HCT116 (cell line): ENCODE measurements at regions not wholly inside any gene's neighbourhood (a gene's known extent, or its start where the extent isn't known, plus 50 kb on each side); places are given as distances from the start of the nearest gene placed in this dataset.

Experiments
- ATAC-seq: fragments of 200-7000 bp; cut with Tn5 transposase; 2 replicates; pipeline ENCODE4 v1.9.1; 2020; ENCODE audit warnings: mild to moderate bottlenecking, moderate library complexity
- BruUV-seq: library from RNA; stranded (reverse); fragments of 400-500 nt; replicated peaks from 2 replicates; lab custom pipeline; 2021; lab: Mats Ljungman, UMichigan
- CTCF ChIA-PET: fragments of 300-600 bp; sonication (Branson Sonifier 250); formaldehyde crosslinking; loops from one replicate; lab custom pipeline; 2021; ENCODE audit warnings: antibody characterized with exemption; lab: Charles Lee
- POLR2A ChIA-PET: fragments of 300-600, 350-600 bp; sonication (Branson Sonifier 250); formaldehyde crosslinking; loops from one replicate; lab custom pipeline; 2021; ENCODE audit warnings: antibody characterized with exemption; lab: Charles Lee
- RAD21 ChIA-PET, 2 experiments: fragments of 300-600 bp; sonication (Branson Sonifier 250); formaldehyde crosslinking; loops; one replicate each; lab custom pipeline; 2023; ENCODE audit warnings: low total read pairs in 2 of 2; ENCODE audit not compliant: uncharacterized antibody in 2 of 2, unreplicated experiment in 2 of 2, low non-redundant PET in 1 of 2; lab: Charles Lee
- DNase-seq: peaks from one replicate; pipeline ENCODE4 v3.0.0-alpha.2; 2010; ENCODE audit warnings: low read depth, low spot score
- H2AFZ ChIP-seq: fragments of 200-600 bp; shearing (Covaris generic), sonication (generic); 2 replicates; pipeline ENCODE4 v1.6.1; 2017; ENCODE audit warnings: low read depth, mixed run types, mixed read lengths, antibody characterized with exemption, low read length; ENCODE audit not compliant: poor library complexity, severe bottlenecking
- H3K27ac ChIP-seq: 2 replicates; pipeline ENCODE4 v1.5.1; 2012; ENCODE audit warnings: low read depth, low read length
- H3K27me3 ChIP-seq: fragments of 200-600 bp; sonication (generic); 2 replicates; pipeline ENCODE4 v1.6.1; 2016; ENCODE audit warnings: mixed run types, low read length, mixed read lengths; ENCODE audit not compliant: insufficient read depth
- H3K36me3 ChIP-seq, 2 experiments: fragments of 200-500 bp in 1 of 2; fragments of 200-600 bp in 1 of 2; sonication (Bioruptor generic) in 1 of 2; sonication (generic) in 1 of 2; 2 replicates each; pipeline versions ENCODE4 v1.5.1 to v1.6.1; 2014 to 2016; ENCODE audit warnings: low read length in 2 of 2, inconsistent platforms in 1 of 2, mixed read lengths in 1 of 2, mixed run types in 1 of 2; ENCODE audit not compliant: insufficient read depth in 2 of 2, control insufficient read depth in 1 of 2
- H3K4me1 ChIP-seq, 2 experiments: fragments of 200-600 bp in 1 of 2; sonication (generic) in 1 of 2; 2 replicates each; pipeline versions ENCODE4 v1.5.1 to v1.6.1; 2012 to 2017; ENCODE audit warnings: low read length in 2 of 2, inconsistent platforms in 1 of 2, mild to moderate bottlenecking in 1 of 2, mixed read lengths in 1 of 2, mixed run types in 1 of 2, moderate library complexity in 1 of 2; ENCODE audit not compliant: insufficient read depth in 2 of 2, control insufficient read depth in 1 of 2
- H3K4me2 ChIP-seq: fragments of 200-600 bp; sonication (generic); 2 replicates; pipeline ENCODE4 v1.6.1; 2017; ENCODE audit warnings: mixed run types, low read length, mixed read lengths
- H3K4me3 ChIP-seq, 2 experiments: fragments of 200-600 bp in 1 of 2; sonication (generic) in 1 of 2; replicated peaks in 1 of 2; 2 replicates each; pipeline ENCODE4 v1.5.1; 2011 to 2016; ENCODE audit warnings: low read length in 2 of 2, control low read depth in 1 of 2, low read depth in 1 of 2, mild to moderate bottlenecking in 1 of 2, mixed read lengths in 1 of 2, mixed run types in 1 of 2
- H3K79me2 ChIP-seq: fragments of 200-600 bp; sonication (generic); 2 replicates; pipeline ENCODE4 v1.6.1; 2017; ENCODE audit warnings: mild to moderate bottlenecking, mixed run types, low read length, moderate library complexity, mixed read lengths; ENCODE audit not compliant: insufficient read depth
- H3K9ac ChIP-seq: fragments of 200-600 bp; sonication (generic); 2 replicates; pipeline ENCODE4 v1.6.1; 2016; ENCODE audit warnings: low read length, mixed read lengths
- H3K9me2 ChIP-seq: fragments of 200-600 bp; sonication (generic), shearing (Covaris generic); 2 replicates; pipeline ENCODE4 v1.6.1; 2017; ENCODE audit warnings: mixed run types, mild to moderate bottlenecking, moderate library complexity; ENCODE audit not compliant: insufficient read depth
- H3K9me3 ChIP-seq, 2 experiments: fragments of 200-500 bp in 1 of 2; fragments of 200-600 bp in 1 of 2; sonication (Bioruptor generic) in 1 of 2; sonication (generic) in 1 of 2; 2 replicates each; pipeline ENCODE4 v1.6.1; 2014 to 2017; ENCODE audit warnings: low read length in 2 of 2, mixed read lengths in 2 of 2, inconsistent platforms in 1 of 2, low read depth in 1 of 2, mild to moderate bottlenecking in 1 of 2, mixed run types in 1 of 2, moderate library complexity in 1 of 2; ENCODE audit not compliant: control insufficient read depth in 1 of 2, insufficient read depth in 1 of 2
- H4K20me1 ChIP-seq: fragments of 200-600 bp; sonication (generic), shearing (Covaris generic); 2 replicates; pipeline ENCODE4 v1.6.1; 2017; ENCODE audit warnings: mixed run types, mild to moderate bottlenecking, moderate library complexity; ENCODE audit not compliant: insufficient read depth
- EGR1 ChIP-seq: IDR thresholded peaks from 2 replicates; pipeline ENCODE4 v1.6.1; 2012; ENCODE audit warnings: low read depth
- EZH2phosphoT487 ChIP-seq: fragments of 200-600 bp; IDR thresholded peaks from 2 replicates; pipeline ENCODE4 v1.6.1; 2018; ENCODE audit warnings: antibody characterized with exemption, borderline replicate concordance
- POLR2AphosphoS5 ChIP-seq: IDR thresholded peaks from 2 replicates; pipeline ENCODE4 v1.6.1; 2011; ENCODE audit warnings: mild to moderate bottlenecking, low read depth, low read length, moderate library complexity
- RAD21 ChIP-seq: IDR thresholded peaks from 2 replicates; pipeline ENCODE4 v1.6.1; 2012; ENCODE audit warnings: low read depth, mild to moderate bottlenecking
- intact Hi-C: fragments of 100-400 bp; cut with micrococcal nuclease; formaldehyde crosslinking; loops from 2 replicates; pipeline ENCODE4 v1.10.0; 2022
- TF ChIP-seq, protein P1 (sequence below): IDR thresholded peaks from 2 replicates; pipeline ENCODE4 v1.6.1; 2012; ENCODE audit warnings: low read depth
- TF ChIP-seq, protein P2 (sequence below): IDR thresholded peaks from 2 replicates; pipeline ENCODE4 v1.6.1; 2011; ENCODE audit warnings: mild to moderate bottlenecking, low read length, moderate library complexity; ENCODE audit not compliant: insufficient replicate concordance; ENCODE audit errors: extremely low read depth
- TF ChIP-seq, protein P3 (sequence below), 3 experiments: fragments of 200-600 bp in 1 of 3; sonication (generic) in 1 of 3; IDR thresholded peaks in 2 of 3; conservative IDR thresholded peaks in 1 of 3; 2 replicates each; pipeline ENCODE4 v1.5.1; 2012 to 2017; ENCODE audit warnings: low read depth in 2 of 3, low read length in 2 of 3, antibody characterized with exemption in 1 of 3, borderline replicate concordance in 1 of 3, control low read depth in 1 of 3, mild to moderate bottlenecking in 1 of 3, mixed read lengths in 1 of 3, mixed run types in 1 of 3, moderate library complexity in 1 of 3; ENCODE audit not compliant: insufficient read depth in 1 of 3

DNA sequence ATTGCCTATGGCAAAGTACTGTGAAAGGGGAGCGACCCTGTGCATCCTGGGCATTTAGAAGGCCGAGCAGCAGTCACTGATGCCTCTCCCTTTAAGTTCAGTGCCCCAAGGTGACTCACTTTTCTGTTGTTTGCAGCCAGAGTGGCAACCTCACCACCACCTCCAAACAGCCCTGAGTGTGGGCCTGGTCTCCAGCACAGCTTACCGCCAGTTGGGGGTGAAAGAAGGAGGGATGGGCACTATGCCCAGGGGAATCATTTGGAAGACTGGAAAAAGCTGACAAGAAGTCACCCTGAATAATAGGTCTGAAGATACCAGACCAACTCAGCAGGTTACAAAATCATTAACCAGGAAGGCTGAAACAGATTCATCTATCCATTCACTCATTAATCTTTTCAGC lies 571.8 kb downstream of the EPHB1 start:
- RAD21 ChIA-PET, result no interaction called here
- Histone ChIP-seq H3K79me2 (no peaks in the 10 kb centered on the region), H3K9ac (no peak overlapping the region), H3K9me3 (no peaks in the 10 kb centered on the region), H3K36me3 (no peaks in the 10 kb centered on the region), H3K4me2 (no peak overlapping the region), H3K4me3 (no peak overlapping the region), H3K9me2 (no peaks in the 10 kb centered on the region), H4K20me1 (no peaks in the 10 kb centered on the region), H3K27me3 (peaks cover 44% of the 10 kb centered on the region), H3K4me1 (no peaks in the 10 kb centered on the region), H2AFZ (no peak overlapping the region), H3K27ac (no peak overlapping the region)
- POLR2A ChIA-PET, result interaction anchor here (0.6 kb wide), 1 partner anchor 16 kb away, joined by 3 read pairs; no protein-coding TSS in a partner anchor
- CTCF ChIA-PET, result no interaction called here
- DNase-seq, result no peak
- BruUV-seq, result no TSS peak
- TF ChIP-seq, protein P1, sequence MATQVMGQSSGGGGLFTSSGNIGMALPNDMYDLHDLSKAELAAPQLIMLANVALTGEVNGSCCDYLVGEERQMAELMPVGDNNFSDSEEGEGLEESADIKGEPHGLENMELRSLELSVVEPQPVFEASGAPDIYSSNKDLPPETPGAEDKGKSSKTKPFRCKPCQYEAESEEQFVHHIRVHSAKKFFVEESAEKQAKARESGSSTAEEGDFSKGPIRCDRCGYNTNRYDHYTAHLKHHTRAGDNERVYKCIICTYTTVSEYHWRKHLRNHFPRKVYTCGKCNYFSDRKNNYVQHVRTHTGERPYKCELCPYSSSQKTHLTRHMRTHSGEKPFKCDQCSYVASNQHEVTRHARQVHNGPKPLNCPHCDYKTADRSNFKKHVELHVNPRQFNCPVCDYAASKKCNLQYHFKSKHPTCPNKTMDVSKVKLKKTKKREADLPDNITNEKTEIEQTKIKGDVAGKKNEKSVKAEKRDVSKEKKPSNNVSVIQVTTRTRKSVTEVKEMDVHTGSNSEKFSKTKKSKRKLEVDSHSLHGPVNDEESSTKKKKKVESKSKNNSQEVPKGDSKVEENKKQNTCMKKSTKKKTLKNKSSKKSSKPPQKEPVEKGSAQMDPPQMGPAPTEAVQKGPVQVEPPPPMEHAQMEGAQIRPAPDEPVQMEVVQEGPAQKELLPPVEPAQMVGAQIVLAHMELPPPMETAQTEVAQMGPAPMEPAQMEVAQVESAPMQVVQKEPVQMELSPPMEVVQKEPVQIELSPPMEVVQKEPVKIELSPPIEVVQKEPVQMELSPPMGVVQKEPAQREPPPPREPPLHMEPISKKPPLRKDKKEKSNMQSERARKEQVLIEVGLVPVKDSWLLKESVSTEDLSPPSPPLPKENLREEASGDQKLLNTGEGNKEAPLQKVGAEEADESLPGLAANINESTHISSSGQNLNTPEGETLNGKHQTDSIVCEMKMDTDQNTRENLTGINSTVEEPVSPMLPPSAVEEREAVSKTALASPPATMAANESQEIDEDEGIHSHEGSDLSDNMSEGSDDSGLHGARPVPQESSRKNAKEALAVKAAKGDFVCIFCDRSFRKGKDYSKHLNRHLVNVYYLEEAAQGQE, result no peak
- no peak for TF ChIP-seq POLR2AphosphoS5
- TF ChIP-seq EGR1, result no peak
- no peak for TF ChIP-seq EZH2phosphoT487
- TF ChIP-seq, protein P2, sequence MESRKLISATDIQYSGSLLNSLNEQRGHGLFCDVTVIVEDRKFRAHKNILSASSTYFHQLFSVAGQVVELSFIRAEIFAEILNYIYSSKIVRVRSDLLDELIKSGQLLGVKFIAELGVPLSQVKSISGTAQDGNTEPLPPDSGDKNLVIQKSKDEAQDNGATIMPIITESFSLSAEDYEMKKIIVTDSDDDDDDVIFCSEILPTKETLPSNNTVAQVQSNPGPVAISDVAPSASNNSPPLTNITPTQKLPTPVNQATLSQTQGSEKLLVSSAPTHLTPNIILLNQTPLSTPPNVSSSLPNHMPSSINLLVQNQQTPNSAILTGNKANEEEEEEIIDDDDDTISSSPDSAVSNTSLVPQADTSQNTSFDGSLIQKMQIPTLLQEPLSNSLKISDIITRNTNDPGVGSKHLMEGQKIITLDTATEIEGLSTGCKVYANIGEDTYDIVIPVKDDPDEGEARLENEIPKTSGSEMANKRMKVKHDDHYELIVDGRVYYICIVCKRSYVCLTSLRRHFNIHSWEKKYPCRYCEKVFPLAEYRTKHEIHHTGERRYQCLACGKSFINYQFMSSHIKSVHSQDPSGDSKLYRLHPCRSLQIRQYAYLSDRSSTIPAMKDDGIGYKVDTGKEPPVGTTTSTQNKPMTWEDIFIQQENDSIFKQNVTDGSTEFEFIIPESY, result no peak
- TF ChIP-seq RAD21, result no peak
- TF ChIP-seq, protein P3, sequence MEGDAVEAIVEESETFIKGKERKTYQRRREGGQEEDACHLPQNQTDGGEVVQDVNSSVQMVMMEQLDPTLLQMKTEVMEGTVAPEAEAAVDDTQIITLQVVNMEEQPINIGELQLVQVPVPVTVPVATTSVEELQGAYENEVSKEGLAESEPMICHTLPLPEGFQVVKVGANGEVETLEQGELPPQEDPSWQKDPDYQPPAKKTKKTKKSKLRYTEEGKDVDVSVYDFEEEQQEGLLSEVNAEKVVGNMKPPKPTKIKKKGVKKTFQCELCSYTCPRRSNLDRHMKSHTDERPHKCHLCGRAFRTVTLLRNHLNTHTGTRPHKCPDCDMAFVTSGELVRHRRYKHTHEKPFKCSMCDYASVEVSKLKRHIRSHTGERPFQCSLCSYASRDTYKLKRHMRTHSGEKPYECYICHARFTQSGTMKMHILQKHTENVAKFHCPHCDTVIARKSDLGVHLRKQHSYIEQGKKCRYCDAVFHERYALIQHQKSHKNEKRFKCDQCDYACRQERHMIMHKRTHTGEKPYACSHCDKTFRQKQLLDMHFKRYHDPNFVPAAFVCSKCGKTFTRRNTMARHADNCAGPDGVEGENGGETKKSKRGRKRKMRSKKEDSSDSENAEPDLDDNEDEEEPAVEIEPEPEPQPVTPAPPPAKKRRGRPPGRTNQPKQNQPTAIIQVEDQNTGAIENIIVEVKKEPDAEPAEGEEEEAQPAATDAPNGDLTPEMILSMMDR (IDR thresholded peaks at IDR 0.05 in 2 of 3, conservative IDR thresholded peaks at IDR 0.05 in 1 of 3; ENCODE audit: borderline replicate concordance in 1 of 3, insufficient read depth in 1 of 3, low read depth in 2 of 3, low read length in 2 of 3), result no peak
- intact Hi-C loops, result no loop called here
- ATAC-seq, result no peak
